ENCODE measurements at regions not wholly inside any gene's neighbourhood (a gene's known extent, or its start where the extent isn't known, plus 50 kb on each side); places are given as distances from the start of the nearest gene placed in this dataset.
"Not testable (repeated sequence)": the region's sequence is repeated elsewhere in the genome, so short reads cannot be mapped to it uniquely, and the experiment has no call there.

GRCh38 chr16:26721290-26721689 is 345.4 kb upstream of the C16orf82 start:
- BruUV-seq (replicated peaks) = no TSS peak
- no peak for ATAC-seq
- DNase-seq (ENCODE audit: extremely low read depth in 1 of 4, low spot score in 3 of 4) = no peak
- Histone ChIP-seq H3K9me3 (replicated peaks; ENCODE audit: control insufficient read depth, insufficient read depth, low read depth, low read length) (no peaks in the 10 kb centered on the region), H3K9me1 (ENCODE audit: control insufficient read depth, insufficient read depth, low read length) (no peaks in the 10 kb centered on the region), H3K9ac (ENCODE audit: insufficient read depth in 1 of 2, low read depth in 2 of 2, low read length in 2 of 2) (no peak overlapping the region), H3K36me3 (ENCODE audit: control insufficient read depth, insufficient read depth, low read length) (no peaks in the 10 kb centered on the region), H2AFZ (ENCODE audit: low read depth, low read length) (no peak overlapping the region), H3K4me1 (replicated peaks in 1 of 2; ENCODE audit: control insufficient read depth in 2 of 2, insufficient read depth in 2 of 2, low read length in 2 of 2) (no peaks in the 10 kb centered on the region), H3K79me2 (ENCODE audit: control insufficient read depth, insufficient read depth, low read length) (no peaks in the 10 kb centered on the region), H3K27me3 (ENCODE audit: control insufficient read depth in 2 of 2, insufficient read depth in 2 of 2, low read length in 2 of 2) (no peaks in the 10 kb centered on the region), H3K27ac (ENCODE audit: extremely low read depth, low read depth, low read length) (no peak overlapping the region), H3K4me3 (no peak overlapping the region), H4K20me1 (replicated peaks; ENCODE audit: control insufficient read depth, insufficient read depth, low read length) (no peaks in the 10 kb centered on the region), H3K4me2 (ENCODE audit: insufficient read depth, low read length) (no peak overlapping the region)
- in situ Hi-C loops (cut with MboI) = no loop called here
- ChIA-PET POLR2A (no interaction called here), CTCF (ENCODE audit: low intra/inter-chr PET ratio) (interaction anchor here (0.7 kb wide), 1 partner anchor 1088 kb away, joined by 3 read pairs; no protein-coding TSS in a partner anchor)
- WGBS (ENCODE audit: insufficient coverage, low coverage, missing lambda C conversion rate) = under 1% methylated on average over 6 of the region's 6 CpGs
- intact Hi-C loops (cut with micrococcal nuclease) = no loop called here
- TF ChIP-seq ZBTB26 (CRISPR knock-in tag; IDR thresholded peaks at IDR 0.05) = no peak
- TF ChIP-seq ZBTB1 (CRISPR knock-in tag; IDR thresholded peaks at IDR 0.05; ENCODE audit: borderline replicate concordance, low read depth) = no peak
- no peak for TF ChIP-seq RFX1 (IDR thresholded peaks at IDR 0.05)
- TF ChIP-seq TBL1XR1 (IDR thresholded peaks at IDR 0.05; ENCODE audit: low read length in 2 of 2) = no peak
- no peak for TF ChIP-seq MEF2D (tag; conservative IDR thresholded peaks at IDR 0.05; ENCODE audit: low read depth)
- TF ChIP-seq ZNF76 (CRISPR knock-in tag; IDR thresholded peaks at IDR 0.05; ENCODE audit: borderline replicate concordance) = no peak
- no peak for TF ChIP-seq SAFB (IDR thresholded peaks at IDR 0.05; ENCODE audit: borderline replicate concordance, low read depth, low read length)
- no peak for TF ChIP-seq KDM5B (IDR thresholded peaks at IDR 0.05; ENCODE audit: insufficient replicate concordance, low read depth, low read length)
- no peak for FAIRE-seq

- H4K20me1 ChIP-seq (replicated peaks; ENCODE audit: control insufficient read depth, insufficient read depth, low read length); H3K9me1 ChIP-seq (ENCODE audit: control insufficient read depth, insufficient read depth, low read length); H3K9ac ChIP-seq (ENCODE audit: insufficient read depth in 1 of 2, low read depth in 2 of 2, low read length in 2 of 2); FAIRE-seq; H3K27ac ChIP-seq (ENCODE audit: extremely low read depth, low read depth, low read length); ATAC-seq; H3K27me3 ChIP-seq (ENCODE audit: control insufficient read depth in 2 of 2, insufficient read depth in 2 of 2, low read length in 2 of 2); H3K4me2 ChIP-seq (ENCODE audit: insufficient read depth, low read length); H3K4me1 ChIP-seq (replicated peaks in 1 of 2; ENCODE audit: control insufficient read depth in 2 of 2, insufficient read depth in 2 of 2, low read length in 2 of 2); H3K4me3 ChIP-seq; H3K9me3 ChIP-seq (replicated peaks; ENCODE audit: control insufficient read depth, insufficient read depth, low read depth, low read length); H2AFZ ChIP-seq (ENCODE audit: low read depth, low read length); BruUV-seq (replicated peaks); in situ Hi-C loops (cut with MboI); intact Hi-C loops (cut with micrococcal nuclease); H3K36me3 ChIP-seq (ENCODE audit: control insufficient read depth, insufficient read depth, low read length); POLR2A ChIA-PET; DNase-seq (ENCODE audit: extremely low read depth in 1 of 4, low spot score in 3 of 4); H3K79me2 ChIP-seq (ENCODE audit: control insufficient read depth, insufficient read depth, low read length): not testable (repeated sequence)
- CTCF ChIA-PET (ENCODE audit: low intra/inter-chr PET ratio) = interaction anchor here (0.7 kb wide), 1 partner anchor 1089 kb away, joined by 3 read pairs; no protein-coding TSS in a partner anchor
- WGBS (ENCODE audit: insufficient coverage, low coverage, missing lambda C conversion rate) = 2% methylated on average over 3 of the region's 3 CpGs
These were observed 344.8 kb upstream of the C16orf82 start for GRCh38 chr16:26721957-26722356.
